Bronchial epithelial cell (primary cell): ENCODE measurements at regions not wholly inside any gene's neighbourhood (a gene's known extent, or its start where the extent isn't known, plus 50 kb on each side); places are given as distances from the start of the nearest gene placed in this dataset.

Experiments used
- DNase-seq: peaks from one replicate; pipeline ENCODE4 v3.0.0-alpha.2; 2010; ENCODE audit warnings: low read depth
- FAIRE-seq: peaks from 2 replicates; lab custom pipeline; 2011; peaks lifted over from hg19 to GRCh38; lab: Jason Lieb, UNC
- H3K27me3 ChIP-seq: 2 replicates; pipeline ENCODE4 v1.5.1; 2011; ENCODE audit warnings: low read length; ENCODE audit not compliant: control insufficient read depth, insufficient read depth
- H3K36me3 ChIP-seq: 2 replicates; pipeline ENCODE4 v1.5.1; 2011; ENCODE audit warnings: low read length; ENCODE audit not compliant: control insufficient read depth, insufficient read depth
- H3K4me3 ChIP-seq: 2 replicates; pipeline ENCODE4 v1.5.1; 2011; ENCODE audit warnings: mild to moderate bottlenecking, low read depth, low read length, control low read depth
- TF ChIP-seq, protein P1 (sequence below): IDR thresholded peaks from 2 replicates; pipeline ENCODE4 v1.5.1; 2011; ENCODE audit warnings: mild to moderate bottlenecking, moderate library complexity, low read length, control low read depth, inconsistent platforms; ENCODE audit not compliant: insufficient read depth, severe bottlenecking

DNA sequence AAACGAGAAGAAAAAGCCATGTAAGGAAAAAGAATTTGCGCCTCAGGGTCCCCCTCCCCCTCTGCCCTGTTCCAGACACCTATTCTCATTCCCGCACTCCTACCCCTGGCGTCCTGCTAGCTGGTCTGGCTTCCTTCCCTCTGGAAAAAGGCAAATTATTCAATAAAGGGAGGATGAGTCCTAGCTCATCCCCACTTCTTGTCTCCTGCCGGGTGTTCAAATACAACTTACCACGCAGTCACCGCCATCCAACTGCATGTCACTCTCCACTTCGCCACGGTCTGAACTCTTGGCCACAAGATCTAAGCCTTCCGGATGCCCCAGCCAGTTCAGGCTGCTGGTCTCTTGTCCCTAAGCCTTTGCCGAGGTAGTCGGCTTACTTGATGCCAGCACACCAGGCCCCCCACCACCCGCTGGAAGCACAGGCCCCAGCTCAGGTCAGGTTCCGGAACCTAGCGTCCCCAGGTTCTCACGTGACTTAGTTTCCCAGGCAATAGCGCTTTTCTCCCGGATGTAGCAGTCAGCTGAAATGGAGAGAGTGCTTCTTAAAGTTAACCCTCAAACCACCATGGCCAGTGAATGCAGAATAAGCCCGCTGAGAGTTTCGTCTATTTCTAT, 209.6 kb upstream of the SPIN4 start:
- TF ChIP-seq, protein P1, sequence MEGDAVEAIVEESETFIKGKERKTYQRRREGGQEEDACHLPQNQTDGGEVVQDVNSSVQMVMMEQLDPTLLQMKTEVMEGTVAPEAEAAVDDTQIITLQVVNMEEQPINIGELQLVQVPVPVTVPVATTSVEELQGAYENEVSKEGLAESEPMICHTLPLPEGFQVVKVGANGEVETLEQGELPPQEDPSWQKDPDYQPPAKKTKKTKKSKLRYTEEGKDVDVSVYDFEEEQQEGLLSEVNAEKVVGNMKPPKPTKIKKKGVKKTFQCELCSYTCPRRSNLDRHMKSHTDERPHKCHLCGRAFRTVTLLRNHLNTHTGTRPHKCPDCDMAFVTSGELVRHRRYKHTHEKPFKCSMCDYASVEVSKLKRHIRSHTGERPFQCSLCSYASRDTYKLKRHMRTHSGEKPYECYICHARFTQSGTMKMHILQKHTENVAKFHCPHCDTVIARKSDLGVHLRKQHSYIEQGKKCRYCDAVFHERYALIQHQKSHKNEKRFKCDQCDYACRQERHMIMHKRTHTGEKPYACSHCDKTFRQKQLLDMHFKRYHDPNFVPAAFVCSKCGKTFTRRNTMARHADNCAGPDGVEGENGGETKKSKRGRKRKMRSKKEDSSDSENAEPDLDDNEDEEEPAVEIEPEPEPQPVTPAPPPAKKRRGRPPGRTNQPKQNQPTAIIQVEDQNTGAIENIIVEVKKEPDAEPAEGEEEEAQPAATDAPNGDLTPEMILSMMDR, result no peak
- Histone ChIP-seq H3K36me3 (no peaks in the 10 kb centered on the region), H3K4me3 (peak overlapping the region; percentile 70), H3K27me3 (no peaks in the 10 kb centered on the region)
- DNase-seq (peak; percentile 63), FAIRE-seq (peak; percentile 7)

DNA sequence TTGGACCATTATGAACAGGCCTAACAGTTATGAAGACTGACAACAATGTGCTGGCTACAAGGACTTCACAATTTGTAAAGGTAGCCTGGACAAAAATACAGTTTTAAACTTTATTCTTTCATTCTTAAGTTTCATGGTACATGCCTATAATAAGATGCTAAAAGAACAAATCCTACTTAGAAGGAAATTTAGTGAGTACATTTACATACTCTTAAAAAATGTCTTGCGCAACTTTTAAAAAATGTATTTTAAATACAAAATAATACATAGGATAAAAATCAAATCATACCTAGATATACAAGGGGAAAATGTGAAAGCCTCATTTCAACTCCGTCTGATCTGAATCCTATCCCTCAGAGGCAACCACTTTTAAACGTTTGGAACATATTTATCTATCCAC, 200.7 kb upstream of the SPIN4 start:
- H3K36me3 ChIP-seq, result no peaks in the 10 kb centered on the region
- no peaks in the 10 kb centered on the region for H3K27me3 ChIP-seq
- DNase-seq (no peak), FAIRE-seq (no peak)
- TF ChIP-seq, protein P1, result no peak
- no peak overlapping the region for H3K4me3 ChIP-seq

DNA sequence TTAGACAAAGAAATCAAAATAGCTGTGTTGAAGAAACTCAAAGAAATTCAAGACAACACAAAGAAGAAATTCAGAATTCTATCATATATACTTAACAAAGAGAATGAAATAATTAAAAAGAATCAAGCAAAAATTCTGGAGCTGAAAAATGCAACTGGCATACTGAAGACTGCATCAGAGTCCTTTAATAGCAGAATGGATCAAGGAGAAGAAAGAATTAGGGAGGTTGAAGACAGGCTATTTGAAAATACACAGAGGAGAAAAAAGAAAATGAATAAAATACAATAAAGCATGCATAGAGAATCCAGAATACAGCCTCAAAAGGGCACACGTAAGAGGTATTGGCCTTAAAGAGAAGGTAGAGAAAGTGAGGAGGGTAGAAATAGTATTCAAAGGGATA, 179.5 kb upstream of the SPIN4 start:
- DNase-seq, result no peak
- no peaks in the 10 kb centered on the region for H3K27me3 ChIP-seq
- no peaks in the 10 kb centered on the region for H3K36me3 ChIP-seq
- no peak for FAIRE-seq
- H3K4me3 ChIP-seq, result no peak overlapping the region
- TF ChIP-seq, protein P1, result no peak

DNA sequence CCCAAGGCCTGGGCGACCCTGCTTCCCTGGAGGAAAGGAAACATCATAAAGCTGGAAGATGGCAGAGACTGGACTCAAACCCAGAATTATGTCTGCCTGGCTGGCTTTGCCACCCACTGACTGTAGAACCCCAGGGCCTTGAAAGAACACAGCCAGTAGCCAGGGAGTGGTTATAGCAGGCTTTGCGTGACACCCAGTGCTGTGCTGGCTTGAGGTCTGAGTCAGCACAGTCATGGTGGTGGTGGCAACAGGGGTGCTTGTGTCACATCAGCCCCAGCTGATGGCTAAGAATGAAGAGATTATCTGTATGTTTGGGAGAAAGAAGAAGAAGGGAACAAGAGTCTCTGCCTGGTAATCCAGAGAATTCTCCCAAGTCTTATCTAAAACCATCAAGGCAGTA, 178.8 kb upstream of the SPIN4 start:
- DNase-seq (no peak), FAIRE-seq (no peak)
- Histone ChIP-seq H3K4me3 (no peak overlapping the region), H3K36me3 (no peaks in the 10 kb centered on the region), H3K27me3 (no peaks in the 10 kb centered on the region)
- TF ChIP-seq, protein P1, result no peak

DNA sequence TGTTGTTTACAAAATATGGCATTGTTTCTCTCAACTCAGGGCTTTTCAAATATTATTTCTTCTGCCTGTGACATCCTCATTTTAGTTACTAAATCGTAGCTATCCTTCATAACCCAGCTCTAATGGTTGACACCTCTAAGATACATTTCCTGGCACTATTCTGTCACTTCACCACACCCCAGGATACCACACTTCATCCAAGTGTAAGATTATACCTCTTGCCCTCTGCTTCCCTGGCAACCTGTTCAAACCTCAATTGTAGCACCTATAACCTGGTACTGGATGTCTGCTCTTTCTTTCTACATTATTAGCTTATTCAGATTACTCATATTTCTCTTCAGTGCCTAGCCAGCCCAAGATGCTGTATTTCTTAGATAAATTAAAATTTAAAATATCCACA, 175.7 kb upstream of the SPIN4 start:
- no peak for FAIRE-seq

More for the DNA sequence above, 175.7 kb upstream of the SPIN4 start:
- Histone ChIP-seq H3K4me3 (no peak overlapping the region), H3K27me3 (no peaks in the 10 kb centered on the region), H3K36me3 (no peaks in the 10 kb centered on the region)
- no peak for DNase-seq
- TF ChIP-seq, protein P1, result no peak
